ENCODE measurements at regions not wholly inside any gene's neighbourhood (a gene's known extent, or its start where the extent isn't known, plus 50 kb on each side); places are given as distances from the start of the nearest gene placed in this dataset.
"Not testable (repeated sequence)": the region's sequence is repeated elsewhere in the genome, so short reads cannot be mapped to it uniquely, and the experiment has no call there.

DNA sequence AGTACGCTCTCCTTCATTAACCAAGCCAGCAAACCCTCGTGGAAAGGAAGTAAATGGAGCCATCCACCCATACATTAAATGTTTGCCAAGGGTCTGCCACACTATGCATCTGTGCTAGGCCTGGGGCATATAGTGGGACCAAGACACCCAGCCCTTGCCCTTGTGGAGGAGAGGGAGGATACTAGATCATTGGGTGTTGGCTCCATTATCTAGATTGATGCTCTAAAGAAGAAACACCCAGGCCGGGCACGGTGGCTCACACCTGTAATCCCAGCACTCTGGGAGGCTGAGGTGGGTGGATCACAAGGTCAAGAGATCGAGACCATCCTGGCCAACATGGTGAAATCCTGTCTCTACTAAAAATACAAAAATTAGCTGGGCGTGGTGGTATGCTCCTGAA lies 193.3 kb upstream of the CDH5 start:
- DNase-seq (ENCODE audit: low spot score): not testable (repeated sequence)

DNA sequence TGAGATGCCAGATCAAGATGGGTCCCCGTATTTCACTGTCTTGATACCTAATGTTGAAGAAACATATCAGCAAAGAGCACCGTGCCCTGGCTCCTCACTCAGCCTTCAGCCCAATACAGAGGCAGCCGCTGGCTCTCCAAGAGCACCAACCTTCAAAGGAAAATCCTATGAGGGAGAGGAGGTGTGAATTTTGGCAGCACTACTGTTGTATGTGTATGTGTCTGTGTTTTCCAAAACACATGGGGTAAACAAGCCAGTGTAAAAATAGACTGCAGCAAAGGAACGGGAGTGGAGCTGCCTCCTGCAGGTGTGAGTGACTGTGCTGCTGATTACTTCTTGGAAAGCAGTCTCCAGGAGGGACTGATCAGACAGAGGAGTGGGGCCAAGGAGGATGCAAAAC lies 194.0 kb upstream of the CDH5 start:
- DNase-seq (ENCODE audit: low spot score): no peak

DNA sequence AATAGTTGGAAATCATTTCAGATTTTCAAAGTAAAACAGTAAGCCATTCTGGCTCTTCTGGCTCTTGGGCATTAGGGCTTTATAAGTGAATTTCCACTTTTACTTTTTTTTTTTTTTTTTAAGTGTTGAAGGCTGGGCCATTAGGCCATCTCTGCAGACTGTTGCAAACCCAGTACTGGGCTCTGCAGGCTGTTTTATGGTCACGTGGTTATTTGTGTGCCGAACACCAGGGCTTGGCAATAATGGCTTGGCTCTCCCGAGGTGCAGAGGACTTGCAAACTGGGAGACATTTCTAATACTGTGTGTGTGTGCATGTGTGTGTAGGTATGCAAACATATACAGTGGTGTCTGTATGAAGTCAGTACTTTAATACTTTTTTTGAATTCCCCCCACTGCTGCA lies 194.9 kb upstream of the CDH5 start:
- no peak for DNase-seq (ENCODE audit: low spot score)

DNA sequence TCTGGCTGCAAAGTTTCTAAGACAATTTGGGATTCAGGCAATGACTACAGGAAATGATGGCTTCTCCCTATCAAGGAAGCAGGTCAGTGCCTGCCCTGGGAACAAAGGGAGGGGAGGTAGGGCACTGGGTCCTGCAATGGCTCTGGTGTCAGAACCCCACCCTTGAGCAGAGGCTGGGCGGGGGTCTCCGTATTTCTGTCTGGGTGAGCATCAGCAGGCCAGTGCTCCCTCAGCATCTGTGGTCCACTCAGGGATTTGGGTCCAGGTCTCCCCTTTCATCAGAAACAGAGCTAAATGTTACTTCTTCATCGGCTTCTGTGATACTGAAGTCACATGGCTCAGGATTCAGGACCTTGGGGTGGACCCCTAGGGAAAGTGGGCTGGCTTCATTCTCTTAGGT lies 195.5 kb upstream of the CDH5 start:
- no peak for DNase-seq (ENCODE audit: low spot score)

DNA sequence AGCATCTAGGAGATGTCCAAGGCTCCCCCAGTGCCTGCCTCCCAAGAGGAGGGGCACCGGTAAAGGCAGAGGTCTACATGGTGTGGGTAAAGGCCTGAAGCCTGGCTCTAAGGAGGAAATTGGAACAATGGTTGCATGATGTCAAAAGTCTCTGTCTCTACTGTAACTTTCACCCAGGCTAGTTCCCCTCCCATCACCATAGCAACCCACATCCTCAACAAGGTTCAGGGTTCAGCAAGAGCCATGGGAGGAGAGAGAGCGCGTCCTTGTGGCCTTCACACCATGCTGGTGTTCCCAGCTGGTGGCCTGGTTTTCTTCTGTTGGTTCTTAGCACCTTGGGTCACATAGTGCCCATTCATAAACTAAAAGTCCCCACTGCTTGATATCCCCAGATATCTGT lies 196.7 kb upstream of the CDH5 start:
- no peak for DNase-seq (ENCODE audit: low spot score)

DNA sequence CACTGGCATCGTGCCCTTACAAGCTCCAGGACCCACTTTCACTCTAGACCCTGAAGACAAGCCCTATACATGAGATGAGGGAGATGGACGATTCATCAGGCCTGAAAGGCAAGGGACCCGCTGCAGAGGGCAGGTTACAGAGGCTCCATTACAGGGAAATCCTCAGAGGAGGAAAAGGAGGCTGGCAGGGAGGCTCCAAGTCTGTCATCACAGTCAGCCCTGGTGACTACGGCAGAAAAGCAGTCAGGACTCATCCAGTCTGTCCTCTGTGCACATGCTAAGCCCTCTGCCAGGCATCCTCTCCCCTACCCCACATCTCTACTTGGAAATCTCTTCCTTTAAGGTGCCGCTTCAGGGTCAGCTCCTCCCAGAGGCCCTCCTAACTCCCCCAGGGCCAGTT lies 197.7 kb upstream of the CDH5 start:
- no peak for DNase-seq (ENCODE audit: low spot score)

DNA sequence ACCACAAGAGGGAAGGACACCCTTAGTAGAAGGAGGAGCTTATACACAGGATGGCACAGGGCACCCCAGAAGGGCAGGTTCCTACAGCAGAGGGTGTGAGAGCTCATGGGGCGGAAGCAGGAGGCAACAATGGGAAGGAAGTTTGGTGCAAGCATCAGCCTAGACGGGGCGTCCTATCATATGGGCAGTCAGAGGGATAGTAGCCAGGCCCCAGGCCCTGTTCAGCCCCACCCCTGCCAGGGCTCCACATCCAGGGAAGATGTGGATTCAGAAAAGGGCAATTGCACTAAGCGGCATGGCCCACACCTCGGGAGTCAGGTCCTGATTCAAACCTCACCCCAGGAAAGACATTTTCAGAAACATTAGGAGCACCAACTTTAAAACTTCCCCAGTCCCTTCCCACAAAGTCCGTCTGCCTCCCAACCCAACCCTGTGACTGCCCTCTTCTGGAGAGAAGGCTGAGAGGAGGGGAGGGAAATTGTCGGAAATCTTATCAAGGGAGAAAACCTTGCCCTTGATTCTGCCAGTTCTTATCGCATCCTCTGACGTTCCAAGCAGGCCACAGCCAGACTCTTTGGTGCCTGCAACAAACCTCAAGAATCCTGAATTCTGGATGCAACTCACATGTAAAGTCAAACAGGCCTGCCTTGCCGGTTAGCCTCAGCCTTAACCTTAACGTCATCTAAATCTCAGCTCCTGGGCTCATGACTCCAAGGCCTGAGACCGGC lies 198.8 kb upstream of the CDH5 start:
- DNase-seq (ENCODE audit: low spot score): no peak

DNA sequence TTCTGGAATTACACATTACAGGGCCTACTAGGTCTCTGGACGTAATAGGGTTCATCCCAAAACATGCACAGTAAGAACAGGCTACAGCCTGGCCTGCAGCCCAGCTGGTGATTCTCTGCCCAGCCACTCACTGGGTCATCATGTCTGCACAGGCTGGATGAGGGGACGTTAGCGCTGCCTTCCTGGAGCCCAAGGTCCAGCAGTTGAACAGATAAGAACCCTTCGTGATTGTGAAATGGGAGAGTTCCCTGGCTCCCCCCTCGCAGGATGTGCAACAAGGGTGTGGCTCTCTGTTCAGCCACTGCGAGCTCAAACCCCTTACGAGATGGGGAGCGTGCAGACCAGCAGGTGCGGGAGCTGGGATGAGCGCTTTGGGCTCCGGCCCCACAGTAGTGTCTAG lies 200.0 kb upstream of the CDH5 start:
- DNase-seq (ENCODE audit: low spot score): no peak

DNA sequence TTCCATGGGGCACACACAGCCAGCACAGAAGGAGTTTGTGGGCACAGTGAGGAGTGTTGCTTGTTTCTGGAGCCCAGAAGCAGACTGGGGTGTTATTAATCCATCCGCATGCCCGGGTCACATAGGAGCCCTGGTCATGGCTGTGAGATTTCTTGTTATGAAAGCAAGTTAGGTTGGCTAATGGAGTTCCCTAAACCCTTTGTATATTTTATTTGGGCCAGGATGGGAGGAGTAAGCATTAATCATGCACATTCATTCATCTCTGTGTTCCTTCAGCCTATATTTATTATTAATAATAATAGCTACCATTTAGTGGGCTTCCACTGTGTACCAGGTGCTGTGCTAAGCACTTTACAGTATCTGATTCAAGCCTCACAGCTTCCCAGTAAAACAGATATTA lies 200.6 kb upstream of the CDH5 start:
- no peak for DNase-seq (ENCODE audit: low spot score)

DNA sequence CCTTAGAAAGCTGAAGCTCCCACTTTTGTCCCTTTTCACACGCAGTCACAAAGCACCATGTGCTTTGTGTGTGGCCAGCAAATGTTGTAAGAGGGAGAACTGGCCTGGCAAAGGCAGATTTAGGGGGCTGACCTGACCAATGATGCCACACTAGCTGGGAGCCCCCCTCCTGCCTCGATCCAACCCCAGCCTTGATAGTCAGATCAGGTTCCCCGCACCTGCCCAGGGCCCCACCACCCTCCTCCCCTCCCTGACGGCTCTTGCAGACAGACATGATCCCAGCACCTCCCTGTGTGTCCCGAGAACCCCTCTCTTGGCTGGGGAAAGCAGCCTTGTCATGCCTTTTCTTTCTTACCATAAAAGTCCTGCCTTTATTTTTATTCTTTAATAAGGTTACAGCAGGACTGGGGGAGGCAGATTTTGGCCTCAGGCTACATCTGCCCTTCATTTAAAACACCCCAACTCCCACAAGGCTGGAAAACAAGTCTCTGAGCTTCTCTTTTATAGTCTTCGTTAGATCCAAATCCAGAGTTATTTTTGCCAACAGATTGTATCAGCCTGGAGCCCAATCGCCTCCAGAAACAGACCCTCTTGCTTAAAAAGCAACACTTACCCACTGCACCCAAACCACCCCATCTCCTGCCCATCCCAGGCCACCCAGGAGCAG lies 201.8 kb upstream of the CDH5 start:
- no peak for DNase-seq (ENCODE audit: low spot score)

DNA sequence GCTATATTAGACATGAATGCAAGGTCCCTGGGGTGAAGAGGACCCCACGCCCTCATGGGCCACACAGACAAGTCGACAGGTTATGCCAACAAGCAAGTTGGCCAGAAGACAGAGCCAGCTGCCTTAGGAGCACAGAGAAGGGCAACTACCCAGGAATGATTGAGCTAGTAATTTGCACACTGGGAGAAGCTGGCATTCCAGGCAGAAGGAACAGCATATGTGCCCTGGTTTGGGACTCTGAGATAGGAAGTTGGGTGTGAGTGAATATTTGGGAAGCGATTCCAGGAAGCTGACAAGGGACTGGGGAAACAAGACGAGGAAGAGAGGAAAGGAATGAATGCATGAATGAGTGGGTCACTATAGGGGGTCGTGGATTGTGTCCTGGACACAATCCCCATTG lies 203.7 kb upstream of the CDH5 start:
- DNase-seq (ENCODE audit: low spot score): no peak

DNA sequence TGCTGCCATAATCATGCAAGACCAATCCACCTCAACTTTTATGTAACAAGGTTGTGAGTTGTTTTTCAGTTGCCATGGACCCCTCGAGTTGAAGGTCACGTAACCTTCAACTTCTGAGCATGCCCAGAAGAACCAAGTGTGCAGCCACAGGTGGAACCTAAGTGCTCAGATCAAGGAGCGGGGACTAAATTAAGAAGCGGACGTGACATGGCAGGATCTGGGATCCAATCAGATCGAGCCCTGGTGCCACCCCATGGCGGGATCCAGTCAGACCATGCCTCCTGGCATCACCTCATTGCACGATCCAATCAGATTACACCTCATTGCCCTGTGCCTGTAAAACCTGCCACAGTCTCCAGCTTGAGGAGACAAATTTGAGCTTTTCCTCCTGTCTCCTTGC lies 204.5 kb upstream of the CDH5 start:
- no peak for DNase-seq (ENCODE audit: low spot score)

DNA sequence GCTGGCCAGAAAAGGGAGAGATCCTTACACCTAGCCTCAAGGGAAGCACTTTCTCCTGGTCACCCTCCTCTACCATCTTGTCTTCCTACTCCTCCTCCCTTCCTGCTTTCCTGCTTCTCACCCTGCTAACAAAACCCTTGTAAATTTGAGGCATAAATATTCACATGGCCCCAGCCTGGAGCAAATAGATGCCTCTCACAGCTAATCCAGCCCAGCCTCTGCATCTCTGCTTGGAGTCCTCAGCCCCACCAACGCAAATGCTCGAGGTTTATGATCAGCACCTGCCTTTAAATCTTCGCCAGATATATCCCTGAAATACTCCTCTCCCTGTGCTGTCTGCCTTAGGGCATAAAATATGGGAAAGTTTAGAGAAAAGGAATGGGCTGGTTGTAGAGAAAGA lies 205.2 kb upstream of the CDH5 start:
- no peak for DNase-seq (ENCODE audit: low spot score)

DNA sequence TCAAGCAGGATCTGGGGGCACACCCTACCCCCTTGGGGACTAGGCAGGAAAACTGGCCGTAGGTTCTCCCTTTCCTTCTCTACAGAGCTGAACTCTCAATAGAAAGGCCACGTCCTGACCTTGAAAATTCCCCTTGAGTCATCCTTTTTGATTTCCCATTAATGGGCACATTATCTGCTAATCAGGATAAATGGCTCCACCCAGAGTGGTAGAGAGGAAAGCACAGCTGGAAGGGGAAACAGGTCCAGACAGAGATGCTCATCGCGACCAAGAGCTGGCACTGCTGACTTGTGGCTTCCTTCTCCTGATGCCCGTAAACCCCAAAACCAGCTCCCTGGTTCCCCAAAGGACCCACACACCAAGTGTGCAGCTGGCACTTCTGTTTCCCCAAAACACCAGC lies 206.5 kb upstream of the CDH5 start:
- no peak for DNase-seq (ENCODE audit: low spot score)

DNA sequence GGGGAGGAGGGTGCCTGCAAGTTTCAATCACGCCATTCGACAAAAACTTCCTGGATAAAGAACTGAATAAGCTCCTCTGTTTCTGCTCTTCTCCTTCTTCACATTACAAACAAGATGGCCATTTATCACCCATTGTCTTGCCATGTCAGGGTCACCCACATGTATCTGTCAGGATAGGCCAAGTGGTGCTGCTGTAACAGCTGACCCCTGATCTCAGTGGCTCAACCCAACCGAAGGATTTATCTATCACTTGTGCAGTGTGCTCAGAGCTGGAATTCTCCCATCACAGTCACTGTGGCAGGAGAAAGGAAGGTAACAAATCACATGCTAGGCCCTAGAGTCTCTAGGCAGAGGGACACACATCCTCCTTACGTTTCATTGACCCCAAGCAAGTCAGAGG lies 210.0 kb upstream of the CDH5 start:
- no peak for DNase-seq (ENCODE audit: low spot score)

DNA sequence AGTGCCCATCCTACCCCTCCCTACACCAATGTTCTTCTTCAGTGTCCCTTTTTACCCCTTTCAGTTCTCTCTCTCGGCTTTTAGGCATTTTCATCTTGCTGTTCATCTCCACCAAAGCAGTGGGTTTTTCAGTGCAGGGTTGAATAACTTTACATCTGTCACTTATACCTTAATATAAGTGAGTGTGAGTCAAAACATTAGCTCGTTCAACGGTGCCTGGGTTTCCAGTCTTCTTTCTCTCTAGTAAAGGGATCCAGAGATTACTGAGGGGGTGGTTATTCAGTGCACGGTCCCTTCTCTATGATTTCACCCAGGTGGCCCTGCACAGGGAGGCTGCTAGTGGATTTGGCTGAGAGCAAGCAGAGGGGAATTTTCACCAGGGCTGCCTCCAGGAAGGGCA lies 210.6 kb upstream of the CDH5 start:
- no peak for DNase-seq (ENCODE audit: low spot score)

DNA sequence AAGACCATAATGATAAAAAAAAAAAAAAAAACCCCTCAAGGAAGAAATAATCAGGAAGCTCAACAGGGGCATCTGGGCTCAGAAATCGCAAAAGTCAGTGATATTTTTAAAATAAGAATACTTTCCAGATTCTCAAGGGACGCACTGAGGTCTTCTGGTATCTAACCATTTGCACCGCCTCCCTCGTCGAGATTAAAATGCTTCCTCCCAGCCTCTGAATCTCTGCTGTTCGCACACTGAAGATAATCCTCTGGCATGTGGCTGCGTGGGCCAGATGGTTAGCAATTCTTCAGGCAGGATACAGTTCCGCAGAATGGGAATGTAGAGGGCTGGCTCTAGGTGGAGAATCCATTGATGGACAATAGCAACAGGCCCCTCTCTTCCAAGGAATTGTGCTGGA lies 211.7 kb upstream of the CDH5 start:
- no peak for DNase-seq (ENCODE audit: low spot score)

DNA sequence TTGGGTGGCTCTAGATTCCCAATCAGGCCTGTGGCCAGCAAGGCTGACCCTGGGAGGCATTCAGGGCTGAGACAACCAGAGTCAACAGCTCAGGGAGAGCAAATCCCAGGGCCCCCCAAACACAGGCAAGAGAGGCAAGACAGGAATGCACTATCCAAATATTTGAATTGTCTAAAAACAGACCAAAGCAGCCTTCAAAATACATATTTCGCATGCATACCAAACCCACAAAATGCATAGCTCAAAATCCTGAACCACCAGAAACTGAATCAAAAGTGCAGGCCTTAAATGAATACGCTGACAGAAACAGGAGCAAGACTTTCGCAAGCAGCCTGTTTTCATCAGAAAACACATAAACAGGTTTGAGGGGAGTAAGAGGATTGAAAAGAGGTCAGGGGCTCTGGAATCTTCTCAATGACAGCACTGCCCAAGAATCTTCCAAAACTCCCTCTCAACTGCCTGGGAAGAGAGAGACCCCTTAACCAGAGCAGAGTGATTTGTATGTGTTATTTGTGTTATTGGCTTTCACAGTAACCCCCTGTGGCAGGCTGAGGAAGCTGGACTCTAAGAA lies 213.6 kb upstream of the CDH5 start:
- DNase-seq (ENCODE audit: low spot score): no peak

DNA sequence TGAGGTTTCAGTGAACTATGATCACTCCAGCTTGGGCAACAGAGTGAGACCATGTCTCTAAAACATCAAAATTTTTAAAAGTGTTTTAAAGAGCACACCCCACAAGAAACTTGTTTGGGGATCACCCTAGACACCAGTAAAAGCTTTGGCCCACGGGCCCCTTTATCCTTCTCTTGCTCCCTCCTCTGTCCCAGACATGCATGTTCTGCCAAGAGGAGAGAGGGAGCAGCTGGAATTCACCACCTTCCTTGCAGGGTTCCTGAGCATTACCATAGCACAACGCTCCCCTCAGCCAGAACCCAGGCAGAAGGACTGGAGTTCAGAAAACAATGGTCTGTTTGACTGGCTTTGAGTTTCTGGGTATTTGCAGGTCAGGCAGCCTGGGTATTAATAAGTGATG lies 214.3 kb upstream of the CDH5 start:
- DNase-seq (ENCODE audit: low spot score): no peak

DNA sequence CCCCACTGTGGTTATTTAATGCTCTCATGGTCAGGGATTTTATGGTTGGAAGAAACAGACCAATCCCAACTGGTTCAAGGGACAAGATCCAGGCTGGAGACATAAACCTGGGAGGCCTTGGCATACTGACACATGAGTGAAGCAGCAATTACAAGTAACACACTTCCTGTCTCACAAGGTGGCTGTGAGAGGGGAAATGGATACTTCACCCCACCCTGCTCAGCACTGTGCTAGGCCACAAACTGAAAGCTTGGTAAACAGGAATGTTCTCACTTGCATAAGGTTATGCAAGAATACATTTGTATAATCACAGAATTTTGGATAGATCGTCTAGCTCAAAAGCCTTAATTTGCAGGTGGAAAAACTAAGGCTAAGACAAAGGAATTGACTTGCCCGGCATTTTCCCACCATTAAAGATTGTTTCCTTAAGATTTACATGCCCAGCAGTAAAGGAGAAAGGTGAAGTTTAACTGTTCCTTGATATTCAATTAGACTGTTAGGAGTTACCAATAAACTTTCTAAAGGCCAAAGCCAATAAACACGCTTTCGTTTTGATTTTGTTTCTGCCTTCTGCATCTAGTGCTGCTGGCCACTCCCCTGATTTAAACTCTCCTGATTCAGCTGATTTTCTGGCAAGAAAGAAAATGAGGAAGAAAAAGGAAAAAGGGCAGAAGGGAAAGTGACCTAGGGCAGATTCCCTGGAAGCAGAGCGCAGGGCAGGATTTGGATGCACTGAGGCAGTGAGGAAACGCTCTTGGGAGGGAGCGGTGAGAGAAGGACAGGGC lies 215.6 kb upstream of the CDH5 start:
- DNase-seq (ENCODE audit: low spot score): no peak

DNA sequence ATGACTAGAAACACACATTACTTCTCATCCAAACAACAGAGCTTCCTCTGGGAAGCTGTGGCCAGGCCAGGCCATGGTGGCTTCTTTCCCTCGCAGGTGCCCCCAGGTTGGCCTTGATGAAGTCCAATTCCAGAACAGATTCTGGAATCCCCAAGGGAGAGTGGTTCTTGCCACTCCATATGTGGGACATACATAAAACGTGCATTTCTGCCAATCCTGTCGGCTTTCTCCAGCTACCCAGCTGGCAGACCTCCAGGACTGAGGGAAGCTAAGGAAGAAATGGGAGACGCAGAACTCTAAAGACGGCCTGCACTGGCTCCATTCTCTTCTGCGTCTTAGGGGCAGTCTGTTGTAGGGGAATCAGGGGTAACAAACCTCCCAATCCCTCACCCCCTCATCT lies 219.2 kb upstream of the CDH5 start:
- no peak for DNase-seq (ENCODE audit: low spot score)

DNA sequence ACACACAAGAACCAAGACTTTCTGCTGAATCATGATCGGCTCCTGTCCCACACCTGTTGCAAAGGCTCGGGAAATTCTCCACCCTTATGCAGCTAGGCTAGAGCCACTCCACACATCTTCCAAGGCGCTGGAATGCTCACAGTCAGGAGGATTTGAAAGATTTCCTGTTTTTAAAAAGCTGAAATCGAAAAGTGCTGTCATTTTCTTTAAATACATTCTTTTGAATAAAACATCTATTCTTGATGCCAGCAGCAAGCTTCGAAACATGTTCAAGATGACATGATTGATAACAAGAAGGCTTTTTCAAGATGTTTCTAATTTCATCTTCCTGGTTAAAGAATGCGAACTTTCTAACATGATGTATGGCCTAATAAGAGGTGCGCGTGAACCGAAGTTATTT lies 219.7 kb upstream of the CDH5 start:
- no peak for DNase-seq (ENCODE audit: low spot score)

DNA sequence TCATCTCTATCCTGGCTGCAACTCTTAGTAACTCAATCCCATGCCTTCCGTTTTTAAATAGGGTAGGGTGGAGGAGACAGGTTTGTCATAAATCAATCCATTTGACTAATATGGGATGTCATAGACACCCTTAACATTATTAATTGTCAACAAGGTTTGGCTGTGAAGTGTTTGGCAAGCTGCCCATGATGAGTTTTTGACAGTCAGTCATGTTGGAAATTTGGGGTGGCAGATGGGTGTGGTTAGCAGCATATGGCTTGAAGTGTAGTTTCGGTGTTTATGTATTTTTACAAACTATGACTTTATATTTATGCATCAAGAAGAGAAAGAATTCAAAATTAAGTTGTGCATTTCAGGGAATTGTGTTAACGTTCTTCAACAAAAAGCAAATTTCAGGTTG lies 221.8 kb upstream of the CDH5 start:
- no peak for DNase-seq (ENCODE audit: low spot score)
